GM23248 (cell line): ENCODE measurements at regions not wholly inside any gene's neighbourhood (a gene's known extent, or its start where the extent isn't known, plus 50 kb on each side); places are given as distances from the start of the nearest gene placed in this dataset.

ENCODE experiments used
- EZH2 ChIP-seq: fragments of 200-600 bp; sonication (generic); IDR thresholded peaks from 2 replicates; pipeline ENCODE4 v1.6.1; 2018; ENCODE audit warnings: antibody characterized with exemption, mild to moderate bottlenecking; ENCODE audit not compliant: insufficient read depth, poor library complexity, severe bottlenecking
- EZH2phosphoT487 ChIP-seq: fragments of 200-600 bp; sonication (generic); IDR thresholded peaks from 2 replicates; pipeline ENCODE4 v1.6.1; 2018; ENCODE audit warnings: antibody characterized with exemption, moderate library complexity, mild to moderate bottlenecking, low read depth; ENCODE audit not compliant: insufficient read depth

DNA sequence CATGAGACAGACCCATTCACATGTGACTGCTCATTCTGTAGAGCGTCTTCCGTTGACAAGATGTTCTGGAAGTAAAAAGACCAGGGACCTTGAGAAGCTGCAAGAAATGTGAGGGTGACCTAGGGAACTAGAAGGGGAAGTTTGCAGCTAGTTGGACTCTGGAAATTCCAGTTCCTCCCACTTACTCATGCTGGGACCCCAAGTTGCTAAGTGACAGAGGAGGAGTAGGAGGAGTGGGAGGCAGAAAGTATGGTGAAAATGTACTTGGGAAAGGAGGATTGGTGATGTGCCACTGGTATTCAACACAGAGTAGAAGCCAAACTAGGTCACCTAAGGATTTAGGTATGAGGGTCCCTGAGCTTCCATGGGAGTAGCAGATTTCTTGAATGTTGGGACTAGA is 132.4 kb downstream of the KCNA5 start:
- TF ChIP-seq EZH2 (no peak), EZH2phosphoT487 (no peak)
